Kidney (tissue), 13 donors: ENCODE measurements at regions not wholly inside any gene's neighbourhood (a gene's known extent, or its start where the extent isn't known, plus 50 kb on each side); places are given as distances from the start of the nearest gene placed in this dataset.

ENCODE experiments used
- DNase-seq, 5 donors: peaks; one replicate each; pipeline ENCODE4 v3.0.0-alpha.2; 2013 to 2020
- FAIRE-seq: peaks from 2 replicates; lab custom pipeline; 2012; peaks lifted over from hg19 to GRCh38; lab: Jason Lieb, UNC
- H3K27ac ChIP-seq, 2 donors: one replicate each; pipeline ENCODE4 v1.7.0; 2013; ENCODE audit warnings: low read depth in 2 of 2, low read length in 2 of 2, inconsistent platforms in 1 of 2
- H3K27me3 ChIP-seq: one replicate; pipeline ENCODE4 v1.7.1; 2013; ENCODE audit warnings: low read length, inconsistent platforms; ENCODE audit not compliant: control insufficient read depth, insufficient read depth
- H3K36me3 ChIP-seq, 3 donors: one replicate each; pipeline versions ENCODE4 v1.7.0 to v1.7.1; 2013; ENCODE audit warnings: low read length in 3 of 3, control low read depth in 1 of 3, inconsistent platforms in 1 of 3; ENCODE audit not compliant: insufficient read depth in 3 of 3, control insufficient read depth in 2 of 3
- H3K4me1 ChIP-seq, 3 donors: one replicate each; pipeline versions ENCODE4 v1.7.0 to v1.7.1; 2013; ENCODE audit warnings: low read length in 3 of 3, inconsistent platforms in 1 of 3, low read depth in 1 of 3; ENCODE audit not compliant: control insufficient read depth in 2 of 3, insufficient read depth in 2 of 3
- H3K4me3 ChIP-seq, 3 donors: one replicate each; pipeline versions ENCODE4 v1.7.0 to v1.8.1; 2013; ENCODE audit warnings: low read length in 3 of 3, control low read depth in 1 of 3, inconsistent platforms in 1 of 3
- H3K9ac ChIP-seq, 3 donors: one replicate each; pipeline versions ENCODE4 v1.7.0 to v1.7.1; 2013; ENCODE audit warnings: low read length in 3 of 3, control low read depth in 1 of 3, inconsistent platforms in 1 of 3
- H3K9me3 ChIP-seq, 3 donors: one replicate each; pipeline versions ENCODE4 v1.7.0 to v1.7.1; 2013; ENCODE audit warnings: low read length in 3 of 3, control low read depth in 1 of 3, inconsistent platforms in 1 of 3; ENCODE audit not compliant: control insufficient read depth in 2 of 3, insufficient read depth in 1 of 3
- intact Hi-C: fragments of 100-400 bp; cut with DNase I; formaldehyde crosslinking; loops from one replicate; pipeline ENCODE4 v1.11.1; 2022
- TF ChIP-seq, protein P1 (sequence below): IDR thresholded peaks from 3 replicates; pipeline ENCODE4 v1.5.1; 2012; ENCODE audit warnings: mild to moderate bottlenecking, moderate library complexity, borderline replicate concordance; ENCODE audit not compliant: insufficient read depth; ENCODE audit errors: extremely low read depth
- donor health status: control.
- donor health status: control.
- donor health status: control.
- donor health status: control.
- donor health status: control.
- donor health status: DM: yes; HTN: yes; CAD: no.
- donor health status: Normal renal cell carcinoma (clear cell type).

DNA sequence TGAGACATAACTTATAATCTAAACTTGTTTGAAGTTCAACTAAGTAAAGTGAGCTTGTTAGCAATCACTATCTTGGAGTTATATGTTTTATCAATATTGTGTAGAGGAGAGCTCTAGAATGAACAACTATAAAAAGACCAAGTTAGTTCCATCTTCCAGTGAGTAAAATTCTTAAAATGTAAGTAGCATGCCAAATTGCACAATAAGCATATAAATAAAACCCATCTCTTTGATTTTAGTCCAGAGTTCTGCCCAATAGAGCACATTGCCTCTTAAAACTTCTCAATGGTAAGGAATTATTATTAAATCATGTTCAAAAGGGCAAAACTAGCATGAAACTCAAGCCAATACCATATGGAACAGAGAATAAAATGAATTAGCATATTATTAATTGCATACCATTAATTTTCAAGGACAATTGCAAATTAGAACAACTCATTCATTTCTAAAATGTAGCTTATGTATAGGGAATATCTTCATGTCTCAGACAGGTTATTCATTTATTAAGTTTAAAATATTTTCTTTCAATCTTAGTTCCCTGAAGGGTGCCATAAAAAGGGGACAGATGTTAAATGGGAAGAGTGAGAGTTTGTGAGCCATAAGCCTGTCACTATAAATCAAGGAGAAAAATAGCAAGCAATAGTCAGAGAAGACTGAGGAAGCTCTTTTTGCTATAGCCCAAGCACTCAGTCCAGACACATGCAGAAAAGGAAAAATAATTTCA is 507.6 kb downstream of the CENPC start:
- intact Hi-C loops: no loop called here
- FAIRE-seq: no peak

DNA sequence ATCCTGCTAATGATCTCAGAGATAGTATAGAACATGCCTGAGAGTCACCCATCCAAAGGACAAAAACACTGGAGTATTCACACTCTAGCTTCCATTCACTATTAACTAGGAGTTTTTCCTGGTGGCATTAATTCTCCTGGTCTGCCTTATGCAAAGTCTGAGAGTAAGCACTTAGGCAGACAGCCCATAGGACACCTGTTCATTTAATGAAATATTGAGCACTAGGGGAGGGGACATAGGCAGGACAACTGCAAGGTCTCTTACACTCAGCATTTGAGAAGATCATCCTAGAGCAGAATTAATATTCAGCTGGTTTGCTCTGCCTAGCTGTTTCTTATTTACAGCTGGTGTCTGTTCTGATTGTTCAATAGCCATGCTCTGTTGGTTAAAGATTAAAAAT is 508.5 kb downstream of the CENPC start:
- H3K36me3 ChIP-seq: no peaks in the 10 kb centered on the region

More for the DNA sequence above, 507.6 kb downstream of the CENPC start:
- Histone ChIP-seq H3K4me1 (no peaks in the 10 kb centered on the region), H3K27me3 (no peaks in the 10 kb centered on the region), H3K9me3 (peaks cover 0 to 2% (median 0%) of the 10 kb centered on the region in 3 donors), H3K9ac (no peak overlapping the region), H3K27ac (no peak overlapping the region), H3K36me3 (no peaks in the 10 kb centered on the region), H3K4me3 (no peak overlapping the region)
- TF ChIP-seq, protein P1, sequence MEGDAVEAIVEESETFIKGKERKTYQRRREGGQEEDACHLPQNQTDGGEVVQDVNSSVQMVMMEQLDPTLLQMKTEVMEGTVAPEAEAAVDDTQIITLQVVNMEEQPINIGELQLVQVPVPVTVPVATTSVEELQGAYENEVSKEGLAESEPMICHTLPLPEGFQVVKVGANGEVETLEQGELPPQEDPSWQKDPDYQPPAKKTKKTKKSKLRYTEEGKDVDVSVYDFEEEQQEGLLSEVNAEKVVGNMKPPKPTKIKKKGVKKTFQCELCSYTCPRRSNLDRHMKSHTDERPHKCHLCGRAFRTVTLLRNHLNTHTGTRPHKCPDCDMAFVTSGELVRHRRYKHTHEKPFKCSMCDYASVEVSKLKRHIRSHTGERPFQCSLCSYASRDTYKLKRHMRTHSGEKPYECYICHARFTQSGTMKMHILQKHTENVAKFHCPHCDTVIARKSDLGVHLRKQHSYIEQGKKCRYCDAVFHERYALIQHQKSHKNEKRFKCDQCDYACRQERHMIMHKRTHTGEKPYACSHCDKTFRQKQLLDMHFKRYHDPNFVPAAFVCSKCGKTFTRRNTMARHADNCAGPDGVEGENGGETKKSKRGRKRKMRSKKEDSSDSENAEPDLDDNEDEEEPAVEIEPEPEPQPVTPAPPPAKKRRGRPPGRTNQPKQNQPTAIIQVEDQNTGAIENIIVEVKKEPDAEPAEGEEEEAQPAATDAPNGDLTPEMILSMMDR: no peak
- DNase-seq: peak in 1 of 5 donors; percentile 9

DNA sequence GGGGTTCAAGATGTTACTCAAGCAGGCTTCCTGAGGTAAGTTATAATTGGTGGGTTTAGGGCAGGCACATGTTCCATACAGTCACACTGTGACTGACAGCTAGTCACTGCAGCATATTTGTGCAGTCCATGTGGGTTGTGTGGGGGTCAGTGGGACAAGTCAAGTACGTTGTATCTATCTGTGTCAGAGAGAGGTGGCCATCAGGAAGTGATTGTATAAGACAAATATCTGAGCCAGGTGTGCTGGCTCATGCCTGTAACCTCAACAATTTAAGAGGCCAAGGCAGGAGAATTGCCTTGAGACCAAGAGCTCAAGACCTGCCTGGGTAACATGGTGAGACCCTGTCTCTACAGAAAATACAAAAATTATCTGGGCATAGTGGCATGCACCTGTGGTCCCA is 509.3 kb downstream of the CENPC start:
- intact Hi-C loops: no loop called here

More for the DNA sequence above, 508.5 kb downstream of the CENPC start:
- Histone ChIP-seq H3K4me1 (no peaks in the 10 kb centered on the region), H3K9ac (no peak overlapping the region), H3K9me3 (peaks cover 0 to 2% (median 0%) of the 10 kb centered on the region in 3 donors), H3K27ac (no peak overlapping the region), H3K27me3 (no peaks in the 10 kb centered on the region), H3K4me3 (no peak overlapping the region)
- intact Hi-C loops: no loop called here
- no peak for FAIRE-seq
- DNase-seq: no peak
- TF ChIP-seq, protein P1: no peak

More for the DNA sequence above, 509.3 kb downstream of the CENPC start:
- H3K4me1 ChIP-seq: no peaks in the 10 kb centered on the region
- peaks cover 0 to 2% (median 0%) of the 10 kb centered on the region in 3 donors for H3K9me3 ChIP-seq
- H3K4me3 ChIP-seq: no peak overlapping the region
- no peak for FAIRE-seq
- no peaks in the 10 kb centered on the region for H3K27me3 ChIP-seq
- no peak overlapping the region for H3K27ac ChIP-seq
- TF ChIP-seq, protein P1: no peak
- DNase-seq: no peak
- no peak overlapping the region for H3K9ac ChIP-seq
- H3K36me3 ChIP-seq: no peaks in the 10 kb centered on the region
